Renal pelvis (tissue), 1 donor: ENCODE measurements at regions not wholly inside any gene's neighbourhood (a gene's known extent, or its start where the extent isn't known, plus 50 kb on each side); places are given as distances from the start of the nearest gene placed in this dataset.
"Not testable (repeated sequence)": the region's sequence is repeated elsewhere in the genome, so short reads cannot be mapped to it uniquely, and the experiment has no call there.

Experiments
- DNase-seq: peaks from one replicate; pipeline ENCODE4 v3.0.0-alpha.2; 2013

GRCh38 chr13:107669391-107669993 is 545.8 kb downstream of the LIG4 start:
- no peak for DNase-seq

- no peak for DNase-seq
Measured at GRCh38 chr13:107665926-107666458, 549.3 kb downstream of the LIG4 start.

- peak; percentile 34 for DNase-seq
Measured at GRCh38 chr13:107650081-107650701, 565.1 kb downstream of the LIG4 start.

GRCh38 chr13:107649079-107649478 is 566.3 kb downstream of the LIG4 start:
- no peak for DNase-seq

DNA sequence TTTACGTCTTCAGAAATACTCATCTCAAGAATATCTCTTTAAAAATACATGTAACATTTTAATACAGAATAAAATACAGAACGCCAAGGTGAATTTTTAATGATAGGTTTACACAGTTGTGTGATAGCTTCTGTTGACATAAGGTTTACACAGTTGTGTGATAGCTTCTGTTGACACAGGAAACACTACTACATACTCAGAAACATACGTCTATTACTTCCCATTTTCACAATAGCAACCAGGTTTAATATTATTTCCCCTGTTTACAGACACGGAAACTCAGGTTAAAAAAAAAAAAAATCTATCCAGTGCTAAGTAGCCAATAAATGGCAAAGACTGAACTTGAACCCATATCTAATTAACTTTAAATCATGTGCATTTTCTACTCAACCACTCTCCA is 571.2 kb downstream of the LIG4 start:
- no peak for DNase-seq

GRCh38 chr13:107643615-107644014 is 571.7 kb downstream of the LIG4 start:
- DNase-seq: no peak

- DNase-seq: peak; percentile 34
Measured at GRCh38 chr13:107642831-107643230, 572.5 kb downstream of the LIG4 start.

DNA sequence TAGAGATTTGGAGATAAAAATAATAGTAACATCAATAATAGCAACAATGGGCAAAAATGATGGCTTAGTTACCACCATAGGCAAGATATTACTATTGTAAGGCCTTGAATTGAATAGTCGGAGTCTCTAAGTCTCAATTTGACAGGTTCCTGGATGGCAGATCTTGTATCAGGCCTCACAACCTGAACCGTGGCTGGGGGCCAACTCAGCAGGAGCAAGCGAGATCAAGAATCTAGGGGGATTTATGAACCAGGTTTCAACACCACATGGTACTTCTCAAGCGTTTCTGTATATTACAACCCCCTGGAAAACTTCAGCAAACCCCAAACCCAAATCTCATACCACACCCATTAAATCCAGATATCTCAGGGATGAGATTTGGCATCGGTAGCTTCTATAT is 573.8 kb downstream of the LIG4 start:
- DNase-seq: no peak

DNA sequence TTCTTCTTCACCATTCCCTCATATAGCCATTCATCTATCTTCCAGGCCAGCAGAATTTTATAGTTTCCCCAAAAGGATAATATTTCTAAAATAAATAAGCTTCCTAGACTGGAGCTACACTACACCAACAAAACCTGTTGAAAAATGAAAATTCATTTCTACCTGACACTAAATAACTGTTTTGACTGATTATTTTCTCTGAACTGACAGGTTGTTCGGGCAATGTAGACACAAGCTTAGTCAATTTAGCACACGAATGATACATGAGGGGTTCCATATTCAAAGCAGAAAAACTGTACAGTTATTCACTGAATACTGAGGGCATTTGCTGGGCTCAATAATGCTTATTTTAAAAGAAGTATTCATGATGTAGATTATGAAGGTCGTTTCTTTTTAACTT is 589.7 kb downstream of the LIG4 start:
- no peak for DNase-seq

GRCh38 chr13:107617527-107617926 is 597.8 kb downstream of the LIG4 start:
- no peak for DNase-seq

DNA sequence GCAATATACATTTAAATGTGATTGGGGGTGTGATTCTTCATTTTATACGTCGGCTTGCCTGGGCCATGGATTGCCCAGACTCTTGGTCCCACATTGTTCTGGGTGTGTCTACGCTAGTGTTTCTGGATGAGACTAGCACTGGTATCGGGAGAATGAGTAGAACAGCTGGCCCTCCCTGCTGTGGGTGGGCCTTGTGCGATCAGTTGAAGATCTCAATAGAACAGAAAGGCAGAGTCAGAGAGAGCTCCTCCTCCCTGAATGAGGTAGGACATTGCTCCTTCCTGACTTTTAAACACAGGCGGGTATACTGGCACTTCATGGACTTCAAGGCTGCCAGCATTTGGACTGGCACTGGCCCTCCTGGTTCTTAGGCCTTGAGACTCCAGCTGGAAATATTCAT is 603.0 kb downstream of the LIG4 start:
- DNase-seq: no peak

DNA sequence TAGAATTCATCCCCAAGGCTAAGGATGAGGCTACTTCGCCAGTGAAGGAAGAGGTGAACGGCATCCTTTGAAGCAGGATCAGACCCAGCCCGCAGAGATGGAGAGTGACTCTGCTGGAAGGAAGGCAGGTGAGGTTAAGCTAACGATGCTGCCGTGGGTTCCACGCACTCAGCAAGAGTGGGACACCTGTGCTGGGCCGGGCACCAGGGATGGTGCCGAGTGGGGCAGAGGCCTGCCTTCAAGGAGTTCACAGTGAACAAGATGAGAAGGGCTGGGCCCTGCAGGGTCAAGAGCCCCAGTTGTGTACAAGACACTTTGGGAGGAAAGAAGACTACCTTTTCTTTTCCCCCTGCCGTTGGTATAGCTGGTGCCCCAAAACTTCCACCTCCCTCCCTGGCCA is 606.6 kb downstream of the LIG4 start:
- no peak for DNase-seq

GRCh38 chr13:107600971-107601370 is 614.4 kb downstream of the LIG4 start:
- DNase-seq: no peak

GRCh38 chr13:107596306-107596705 is 619.0 kb downstream of the LIG4 start:
- DNase-seq: not testable (repeated sequence)

DNA sequence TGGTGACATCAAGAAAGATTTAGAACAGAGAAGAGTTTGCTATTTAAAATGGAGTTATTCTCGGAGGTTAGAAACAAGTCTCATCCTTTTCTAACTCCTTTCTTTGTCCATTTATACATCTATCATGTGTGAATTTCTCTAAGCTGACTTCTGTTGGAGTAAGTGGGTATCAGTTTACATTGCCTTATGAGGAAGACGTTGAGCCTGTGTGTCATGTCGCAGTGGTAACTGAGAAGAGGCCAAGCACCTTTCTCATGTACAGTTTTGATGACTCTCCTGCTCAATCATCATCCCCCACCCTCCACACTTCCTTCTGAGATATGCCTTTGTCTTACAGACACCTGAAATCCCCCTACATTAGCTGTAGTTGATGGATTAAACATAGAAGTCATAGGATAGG is 624.8 kb downstream of the LIG4 start:
- no peak for DNase-seq

GRCh38 chr13:107587681-107588080 is 627.7 kb downstream of the LIG4 start:
- no peak for DNase-seq

DNA sequence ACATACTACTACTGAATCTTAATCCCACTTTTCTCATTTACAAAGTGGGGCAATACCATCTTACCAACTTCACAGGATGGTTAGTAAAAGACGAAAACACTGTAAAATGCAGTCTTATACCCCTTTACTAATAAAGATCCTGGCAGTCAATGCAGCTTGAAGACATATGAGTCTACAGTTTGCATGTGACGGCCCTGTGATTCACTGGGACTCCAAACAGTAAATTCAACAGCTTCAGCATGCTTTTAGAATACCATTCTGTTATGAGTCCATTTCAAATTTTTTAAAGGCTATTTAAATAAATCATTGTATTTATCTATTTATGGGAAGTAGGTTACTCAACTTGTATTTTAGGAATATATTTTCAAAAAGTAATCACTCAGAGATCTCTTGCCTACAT is 629.1 kb downstream of the LIG4 start:
- DNase-seq: no peak

- no peak for DNase-seq
Measured at GRCh38 chr13:107585469-107586180, 629.7 kb downstream of the LIG4 start.

DNA sequence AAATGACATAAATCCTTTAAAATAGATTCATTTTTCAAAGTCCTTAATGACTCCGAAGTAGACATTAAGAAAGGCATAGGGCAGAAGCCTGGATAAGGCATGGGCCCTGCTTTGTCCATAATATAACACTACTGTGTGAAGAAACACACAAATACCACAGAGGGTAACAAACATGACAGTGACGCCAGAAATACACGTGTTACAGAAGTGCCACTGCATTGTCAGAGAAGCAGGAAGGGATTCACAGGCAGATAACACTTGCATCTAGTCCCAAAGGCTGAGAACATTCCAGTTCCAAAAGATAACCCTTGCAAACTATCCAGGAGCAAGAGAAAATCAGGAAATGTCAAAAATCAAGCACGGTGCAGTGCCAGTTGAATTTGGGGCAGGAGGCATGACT is 633.2 kb downstream of the LIG4 start:
- no peak for DNase-seq

GRCh38 chr13:107580741-107581412 is 634.5 kb downstream of the LIG4 start:
- no peak for DNase-seq

- DNase-seq: no peak
Measured at GRCh38 chr13:107576430-107576829, 638.9 kb downstream of the LIG4 start.

GRCh38 chr13:107574517-107575210 is 640.7 kb downstream of the LIG4 start:
- no peak for DNase-seq
